ENCODE measurements at regions not wholly inside any gene's neighbourhood (a gene's known extent, or its start where the extent isn't known, plus 50 kb on each side); places are given as distances from the start of the nearest gene placed in this dataset.

DNA sequence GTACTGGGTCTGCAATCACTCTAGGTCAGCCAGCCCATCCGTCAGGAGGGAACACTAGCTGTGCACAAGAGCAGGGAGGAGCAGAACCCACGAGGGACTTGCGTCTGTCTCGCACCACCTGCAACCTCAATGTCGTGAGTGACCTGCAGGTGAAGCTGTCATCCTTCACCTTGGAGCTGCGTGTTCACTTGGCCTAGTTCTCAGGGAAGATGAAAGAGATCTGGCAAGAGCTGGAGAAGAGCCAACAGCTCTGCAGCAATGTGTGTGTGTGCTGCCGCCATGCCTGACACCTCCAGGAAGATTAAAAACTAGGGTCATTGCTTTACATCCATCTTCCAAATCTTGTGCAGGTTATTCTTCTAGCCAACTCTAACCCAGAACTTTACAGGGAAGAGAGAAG lies 117.6 kb upstream of the MRI1 start:
- intact Hi-C loops (cut with micrococcal nuclease) (no loop called here), dilution Hi-C loops (cut with MboI; ENCODE audit: extremely low pct_ligation_motif_present, low sequenced_read_pairs) (no loop called here)
- H3K4me2 ChIP-seq (ENCODE audit: insufficient read depth, low read length), result no peak overlapping the region
- H3K9ac ChIP-seq (replicated peaks; ENCODE audit: extremely low read depth, insufficient read depth, low read length), result no peak overlapping the region
- no peaks in the 10 kb centered on the region for H4K20me1 ChIP-seq (replicated peaks; ENCODE audit: control insufficient read depth, extremely low read depth, insufficient read depth, low read length)
- FAIRE-seq, result no peak
- H3K27ac ChIP-seq (ENCODE audit: insufficient read depth, low read depth, low read length), result no peak overlapping the region
- H3K79me2 ChIP-seq (ENCODE audit: control insufficient read depth, insufficient read depth, low read length), result no peaks in the 10 kb centered on the region
- H3K36me3 ChIP-seq (ENCODE audit: control insufficient read depth in 2 of 2, extremely low read depth in 1 of 2, insufficient read depth in 2 of 2, low read length in 2 of 2), result no peaks in the 10 kb centered on the region
- H3K9me3 ChIP-seq (replicated peaks; ENCODE audit: control insufficient read depth, insufficient read depth, low read length), result no peaks in the 10 kb centered on the region
- H3K4me3 ChIP-seq (replicated peaks in 1 of 3; ENCODE audit: insufficient read depth in 1 of 3, low read depth in 1 of 3, low read length in 3 of 3), result no peak overlapping the region
- H3K27me3 ChIP-seq (ENCODE audit: control insufficient read depth in 2 of 2, insufficient read depth in 2 of 2, low read length in 2 of 2), result no peaks in the 10 kb centered on the region
- no peaks in the 10 kb centered on the region for H3K9me1 ChIP-seq (replicated peaks; ENCODE audit: control insufficient read depth, extremely low read depth, insufficient read depth, low read length)
- H2AFZ ChIP-seq (ENCODE audit: low read depth, low read length), result no peak overlapping the region
- H3K4me1 ChIP-seq (ENCODE audit: control insufficient read depth, extremely low read depth, insufficient read depth, low read length), result no peaks in the 10 kb centered on the region
- POLR2A ChIA-PET, result no interaction called here
- CTCF ChIA-PET, result no interaction called here
- TF ChIP-seq, protein P1, sequence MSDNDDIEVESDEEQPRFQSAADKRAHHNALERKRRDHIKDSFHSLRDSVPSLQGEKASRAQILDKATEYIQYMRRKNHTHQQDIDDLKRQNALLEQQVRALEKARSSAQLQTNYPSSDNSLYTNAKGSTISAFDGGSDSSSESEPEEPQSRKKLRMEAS (IDR thresholded peaks at IDR 0.05; ENCODE audit: insufficient read depth, insufficient read length), result no peak
- TF ChIP-seq GATA2 (IDR thresholded peaks at IDR 0.05; ENCODE audit: insufficient read depth, insufficient read length, low read depth, low read length), result no peak
- TF ChIP-seq POLR2AphosphoS5 (IDR thresholded peaks at IDR 0.05; ENCODE audit: insufficient read depth, low read depth, low read length), result no peak
- TF ChIP-seq EZH2 (IDR thresholded peaks at IDR 0.05; ENCODE audit: borderline replicate concordance, low read depth, low read length, severe bottlenecking), result no peak
- TF ChIP-seq, protein P2, sequence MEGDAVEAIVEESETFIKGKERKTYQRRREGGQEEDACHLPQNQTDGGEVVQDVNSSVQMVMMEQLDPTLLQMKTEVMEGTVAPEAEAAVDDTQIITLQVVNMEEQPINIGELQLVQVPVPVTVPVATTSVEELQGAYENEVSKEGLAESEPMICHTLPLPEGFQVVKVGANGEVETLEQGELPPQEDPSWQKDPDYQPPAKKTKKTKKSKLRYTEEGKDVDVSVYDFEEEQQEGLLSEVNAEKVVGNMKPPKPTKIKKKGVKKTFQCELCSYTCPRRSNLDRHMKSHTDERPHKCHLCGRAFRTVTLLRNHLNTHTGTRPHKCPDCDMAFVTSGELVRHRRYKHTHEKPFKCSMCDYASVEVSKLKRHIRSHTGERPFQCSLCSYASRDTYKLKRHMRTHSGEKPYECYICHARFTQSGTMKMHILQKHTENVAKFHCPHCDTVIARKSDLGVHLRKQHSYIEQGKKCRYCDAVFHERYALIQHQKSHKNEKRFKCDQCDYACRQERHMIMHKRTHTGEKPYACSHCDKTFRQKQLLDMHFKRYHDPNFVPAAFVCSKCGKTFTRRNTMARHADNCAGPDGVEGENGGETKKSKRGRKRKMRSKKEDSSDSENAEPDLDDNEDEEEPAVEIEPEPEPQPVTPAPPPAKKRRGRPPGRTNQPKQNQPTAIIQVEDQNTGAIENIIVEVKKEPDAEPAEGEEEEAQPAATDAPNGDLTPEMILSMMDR (IDR thresholded peaks at IDR 0.05; ENCODE audit: extremely low read depth in 1 of 2, insufficient read depth in 1 of 2, low read depth in 1 of 2, low read length in 2 of 2), result no peak
- no peak for TF ChIP-seq MYC (IDR thresholded peaks at IDR 0.05; ENCODE audit: low read depth, low read length)
- no peak for DNase-seq (ENCODE audit: low read depth, low spot score)
- no TSS peak for BruUV-seq (replicated peaks)

DNA sequence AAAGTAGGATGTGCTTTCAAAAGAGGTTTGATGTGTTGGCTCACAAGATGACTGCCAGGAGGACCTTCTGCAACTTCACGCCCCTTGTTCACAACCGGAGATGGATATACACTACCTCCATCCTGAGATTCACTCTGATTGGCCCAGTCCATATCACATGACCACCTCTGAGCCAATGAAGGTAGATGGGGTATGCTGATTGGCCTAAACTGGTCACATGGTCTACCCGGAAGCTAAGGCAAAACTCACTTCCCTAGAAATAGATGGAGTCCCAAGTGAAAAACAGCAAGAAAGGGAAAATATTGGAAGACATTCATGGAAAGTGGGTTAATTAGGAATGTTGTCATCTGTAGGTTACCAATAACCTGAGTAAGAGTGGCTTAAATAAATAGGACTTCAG lies 119.7 kb upstream of the MRI1 start:
- TF ChIP-seq, protein P2 (IDR thresholded peaks at IDR 0.05; ENCODE audit: extremely low read depth in 1 of 2, insufficient read depth in 1 of 2, low read depth in 1 of 2, low read length in 2 of 2), result no peak
- TF ChIP-seq POLR2AphosphoS5 (IDR thresholded peaks at IDR 0.05; ENCODE audit: insufficient read depth, low read depth, low read length), result no peak
- no peak for TF ChIP-seq POLR2A (IDR thresholded peaks at IDR 0.05; ENCODE audit: low read depth, low read length)
- TF ChIP-seq FOS (IDR thresholded peaks at IDR 0.05; ENCODE audit: borderline replicate concordance, insufficient read depth, low read length), result no peak
- no peak for TF ChIP-seq MYC (IDR thresholded peaks at IDR 0.05; ENCODE audit: low read depth, low read length)
- TF ChIP-seq EZH2 (IDR thresholded peaks at IDR 0.05; ENCODE audit: borderline replicate concordance, low read depth, low read length, severe bottlenecking), result no peak
- TF ChIP-seq GATA2 (IDR thresholded peaks at IDR 0.05; ENCODE audit: insufficient read depth, insufficient read length, low read depth, low read length), result no peak
- TF ChIP-seq, protein P1 (IDR thresholded peaks at IDR 0.05; ENCODE audit: insufficient read depth, insufficient read length), result no peak
- no peak for TF ChIP-seq JUN (IDR thresholded peaks at IDR 0.05; ENCODE audit: borderline replicate concordance, insufficient read depth, insufficient read length, low read depth)
- dilution Hi-C loops (cut with MboI; ENCODE audit: extremely low pct_ligation_motif_present, low sequenced_read_pairs), result no loop called here
- H3K79me2 ChIP-seq (ENCODE audit: control insufficient read depth, insufficient read depth, low read length), result no peaks in the 10 kb centered on the region
- no peaks in the 10 kb centered on the region for H3K9me3 ChIP-seq (replicated peaks; ENCODE audit: control insufficient read depth, insufficient read depth, low read length)
- H3K27me3 ChIP-seq (ENCODE audit: control insufficient read depth in 2 of 2, insufficient read depth in 2 of 2, low read length in 2 of 2), result no peaks in the 10 kb centered on the region
- H2AFZ ChIP-seq (ENCODE audit: low read depth, low read length), result no peak overlapping the region
- H3K27ac ChIP-seq (ENCODE audit: insufficient read depth, low read depth, low read length), result no peak overlapping the region
- H3K4me1 ChIP-seq (ENCODE audit: control insufficient read depth, extremely low read depth, insufficient read depth, low read length), result no peaks in the 10 kb centered on the region
- H3K9ac ChIP-seq (replicated peaks; ENCODE audit: extremely low read depth, insufficient read depth, low read length), result no peak overlapping the region
- DNase-seq (ENCODE audit: low read depth, low spot score) (no peak), FAIRE-seq (no peak)
- H3K36me3 ChIP-seq (ENCODE audit: control insufficient read depth in 2 of 2, extremely low read depth in 1 of 2, insufficient read depth in 2 of 2, low read length in 2 of 2), result no peaks in the 10 kb centered on the region
- no peak overlapping the region for H3K4me3 ChIP-seq (replicated peaks in 1 of 3; ENCODE audit: insufficient read depth in 1 of 3, low read depth in 1 of 3, low read length in 3 of 3)
- BruUV-seq (replicated peaks), result no TSS peak
- CTCF ChIA-PET, result interaction anchor here (1.1 kb wide), 1 partner anchor 16 kb away, joined by 3 read pairs; no protein-coding TSS in a partner anchor
- H3K9me1 ChIP-seq (replicated peaks; ENCODE audit: control insufficient read depth, extremely low read depth, insufficient read depth, low read length), result no peaks in the 10 kb centered on the region
- H3K4me2 ChIP-seq (ENCODE audit: insufficient read depth, low read length), result no peak overlapping the region
- POLR2A ChIA-PET, result no interaction called here
- no peaks in the 10 kb centered on the region for H4K20me1 ChIP-seq (replicated peaks; ENCODE audit: control insufficient read depth, extremely low read depth, insufficient read depth, low read length)
- intact Hi-C loops (cut with micrococcal nuclease), result no loop called here
